Superior temporal gyrus (tissue), 1 donor: ENCODE measurements at regions not wholly inside any gene's neighbourhood (a gene's known extent, or its start where the extent isn't known, plus 50 kb on each side); places are given as distances from the start of the nearest gene placed in this dataset.
A peak's percentile ranks its signal among the peaks of the same experiment; 100 is the strongest.

Experiments used
- DNase-seq: peaks from one replicate; pipeline ENCODE4 v3.0.0-alpha.2; 2016; ENCODE audit errors: extremely low spot score

DNA sequence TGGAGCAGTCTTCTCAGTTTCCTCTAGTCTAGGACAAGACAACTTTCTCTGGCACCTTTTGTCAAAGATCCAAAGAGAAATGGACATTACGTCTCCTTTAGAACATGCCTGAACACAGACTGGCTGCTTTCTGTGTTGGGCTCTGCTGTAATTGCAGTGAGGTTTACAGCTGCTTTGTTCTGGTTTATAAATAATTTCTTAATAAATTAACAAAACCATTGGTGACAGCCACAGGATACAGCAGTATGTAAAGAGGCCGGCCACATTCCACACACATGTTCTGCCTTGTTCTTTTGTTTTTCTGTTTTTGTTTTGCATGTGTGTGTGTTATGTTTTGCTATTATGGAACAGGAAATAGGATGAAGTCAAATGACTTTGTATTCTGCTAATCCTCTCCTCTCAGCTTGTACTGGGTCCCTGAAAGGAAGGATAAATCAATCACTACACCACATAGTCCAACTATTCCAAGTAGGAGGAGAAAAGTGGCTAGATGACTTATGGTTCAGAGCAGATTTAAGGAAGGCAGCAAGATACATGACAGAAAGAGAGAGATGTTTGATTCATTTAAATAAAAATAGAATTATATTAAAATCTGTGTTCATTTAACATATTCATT lies 161.5 kb upstream of the ESRRG start:
- no peak for DNase-seq

DNA sequence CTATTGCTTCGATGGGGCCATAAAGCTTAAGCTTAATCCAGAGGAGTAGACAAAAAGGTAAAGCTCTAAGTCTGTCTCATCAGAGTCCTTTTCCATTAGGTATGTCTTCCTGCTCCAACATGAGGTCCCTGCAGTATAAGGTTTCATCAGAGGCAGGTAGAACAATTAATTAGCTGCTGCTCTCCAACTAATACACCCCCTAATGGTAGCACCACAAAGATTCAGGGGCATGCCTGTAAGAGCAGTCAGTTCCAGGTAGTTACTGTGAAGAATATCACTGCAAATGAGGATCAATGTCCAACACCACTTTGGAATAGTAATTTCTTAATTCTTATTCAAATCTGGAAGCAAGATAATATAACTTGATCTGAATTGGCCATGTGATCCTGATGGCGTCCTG lies 160.3 kb upstream of the ESRRG start:
- DNase-seq, result no peak

DNA sequence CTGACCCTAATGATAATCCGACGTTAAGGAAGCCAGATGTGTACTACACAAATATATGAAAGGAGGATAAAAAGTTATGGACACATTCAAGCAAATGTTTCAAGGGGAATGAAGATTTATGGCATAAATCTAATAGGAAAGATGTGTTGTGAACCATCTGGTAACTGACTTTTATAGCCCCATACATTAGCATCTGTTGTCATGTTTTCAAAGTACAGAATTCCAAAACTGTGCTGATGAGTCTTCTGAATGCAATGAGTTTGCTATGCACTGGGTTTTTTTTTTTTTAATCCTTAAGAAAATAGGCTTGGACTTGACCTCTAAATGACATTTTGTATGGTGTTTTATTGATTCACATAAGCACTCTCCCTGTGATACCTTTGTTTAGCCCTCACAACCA lies 158.5 kb upstream of the ESRRG start:
- no peak for DNase-seq

DNA sequence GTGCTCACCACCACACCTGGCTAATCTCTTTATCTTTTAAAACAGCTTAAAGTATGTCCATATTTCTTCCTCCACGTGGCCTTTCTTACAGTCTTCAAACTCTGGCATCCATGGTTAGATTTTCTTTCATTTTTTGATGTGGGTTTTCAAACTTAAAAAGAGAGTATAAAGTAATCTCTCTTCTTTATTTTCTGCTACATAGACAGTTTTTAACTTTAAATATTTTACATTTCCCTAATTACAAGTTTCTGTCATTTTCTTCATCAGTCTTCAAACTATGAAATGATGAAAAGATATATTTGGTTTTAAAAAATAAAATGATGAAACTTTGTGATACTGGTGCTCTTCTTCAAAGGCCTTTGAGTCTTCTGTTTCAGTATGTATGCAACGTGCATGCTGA lies 143.5 kb upstream of the ESRRG start:
- no peak for DNase-seq

DNA sequence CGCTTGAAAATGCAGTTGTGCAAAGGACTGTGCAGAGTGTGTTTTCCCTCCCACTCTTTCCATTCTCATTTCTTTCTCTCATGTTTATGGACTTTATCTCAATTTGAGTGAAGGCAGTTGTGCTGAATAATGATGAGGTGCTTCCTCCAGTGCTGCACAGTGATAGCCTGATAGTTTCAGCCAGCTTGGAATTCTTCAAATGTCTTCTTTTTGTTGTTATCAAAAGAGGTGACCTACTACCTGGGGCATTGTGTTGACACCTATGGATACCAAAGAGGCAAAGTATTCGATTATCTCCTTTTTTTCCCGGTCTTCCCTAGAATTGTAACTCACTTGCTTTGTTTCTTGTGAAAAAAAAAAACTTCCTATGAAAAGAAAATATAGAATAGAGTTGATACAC lies 132.6 kb upstream of the ESRRG start:
- DNase-seq, result no peak

DNA sequence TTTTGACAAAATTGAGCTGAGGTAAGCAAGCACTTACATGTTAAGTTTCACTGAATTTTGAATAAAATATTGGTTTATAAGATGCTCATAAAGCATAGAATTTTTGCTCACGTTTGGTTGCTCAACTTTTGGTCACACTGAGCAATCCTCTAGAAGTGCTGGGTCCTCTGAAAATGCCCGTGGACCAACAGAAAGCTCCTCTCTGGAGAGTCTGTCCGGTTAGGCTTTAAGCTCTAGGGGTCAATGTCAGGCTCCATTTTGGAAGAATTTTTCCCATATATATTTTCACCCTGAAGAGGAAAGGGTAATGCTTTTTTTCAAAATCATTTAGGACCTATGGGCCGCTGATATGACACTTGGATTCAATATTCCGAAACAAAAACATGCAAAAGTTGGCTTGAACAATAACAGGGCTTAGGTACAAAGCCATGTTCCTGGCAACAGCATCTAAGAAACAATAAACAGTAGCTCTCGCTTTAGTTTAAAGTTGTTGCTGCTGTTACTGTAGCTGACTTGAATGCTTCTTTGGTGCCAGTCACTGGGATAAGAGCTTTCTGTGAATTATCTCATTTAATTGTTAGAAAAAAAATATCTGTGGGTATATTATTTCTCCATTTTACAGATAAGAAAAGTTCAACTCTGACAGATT lies 131.7 kb upstream of the ESRRG start:
- no peak for DNase-seq

DNA sequence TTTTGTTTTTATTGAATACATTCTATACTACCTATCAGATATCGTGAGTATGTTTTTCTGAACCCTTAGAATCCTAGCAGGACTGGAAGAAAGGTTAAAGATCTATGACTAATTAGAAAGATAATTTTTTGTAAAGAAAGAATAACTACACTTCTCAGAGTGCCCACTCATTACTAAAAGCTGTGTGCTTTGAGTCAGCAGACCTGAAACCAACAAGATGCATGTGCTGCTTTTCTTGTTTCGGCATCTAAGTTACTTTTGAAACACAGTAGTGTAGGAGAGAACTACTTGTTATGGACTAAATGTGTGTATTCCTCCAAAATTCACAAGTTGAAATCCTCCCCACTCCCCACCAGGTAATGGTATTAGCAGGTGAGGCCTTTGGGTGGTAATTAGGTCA lies 127.8 kb upstream of the ESRRG start:
- no peak for DNase-seq

DNA sequence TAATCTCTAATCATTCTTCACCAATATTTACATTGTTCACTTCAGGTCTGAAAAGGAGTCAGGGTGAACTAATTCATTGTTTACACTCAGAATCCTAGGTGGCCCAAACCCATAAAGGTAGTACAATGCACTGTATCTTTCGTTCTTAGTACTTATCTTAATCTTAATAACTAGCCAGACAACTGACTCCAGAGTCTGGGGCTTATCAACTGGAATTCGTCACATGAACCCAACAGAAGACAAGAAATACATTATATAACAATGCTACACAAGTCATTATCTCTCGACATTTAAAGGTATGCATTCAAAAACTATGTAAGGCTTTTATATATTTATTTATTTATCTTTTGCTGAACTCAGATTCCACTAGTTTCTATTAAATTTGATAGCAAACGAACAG lies 125.9 kb upstream of the ESRRG start:
- DNase-seq, result no peak

DNA sequence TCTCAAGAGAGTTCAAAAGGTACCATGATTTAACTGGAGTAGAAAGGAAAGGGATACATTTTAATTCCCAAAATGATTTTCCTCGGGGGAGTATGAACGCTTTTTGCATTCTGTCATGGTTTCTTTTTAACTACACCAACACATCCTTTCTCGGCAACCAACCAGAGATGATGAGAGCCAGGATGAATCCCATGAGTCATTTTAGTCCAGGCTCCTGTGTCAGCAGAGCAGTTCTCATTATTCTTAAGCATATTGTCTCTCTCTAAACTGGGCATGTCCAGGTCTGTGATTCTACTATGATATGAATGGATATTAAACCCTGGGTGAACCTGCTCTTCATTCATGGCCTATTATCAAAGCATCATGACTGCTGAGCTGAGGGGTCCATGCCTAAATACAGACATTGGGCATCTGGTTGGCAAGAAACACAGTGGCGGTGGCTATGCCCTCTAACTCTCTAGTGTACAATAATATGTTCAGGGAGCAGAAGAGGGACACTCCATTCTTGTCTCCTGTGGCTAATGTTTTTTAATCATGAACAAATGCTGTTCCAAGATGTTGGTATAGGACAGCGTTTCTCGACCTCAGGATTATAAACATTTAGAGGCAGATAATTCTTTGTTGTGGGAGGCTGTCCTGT lies 124.3 kb upstream of the ESRRG start:
- DNase-seq, result peak; percentile 38

DNA sequence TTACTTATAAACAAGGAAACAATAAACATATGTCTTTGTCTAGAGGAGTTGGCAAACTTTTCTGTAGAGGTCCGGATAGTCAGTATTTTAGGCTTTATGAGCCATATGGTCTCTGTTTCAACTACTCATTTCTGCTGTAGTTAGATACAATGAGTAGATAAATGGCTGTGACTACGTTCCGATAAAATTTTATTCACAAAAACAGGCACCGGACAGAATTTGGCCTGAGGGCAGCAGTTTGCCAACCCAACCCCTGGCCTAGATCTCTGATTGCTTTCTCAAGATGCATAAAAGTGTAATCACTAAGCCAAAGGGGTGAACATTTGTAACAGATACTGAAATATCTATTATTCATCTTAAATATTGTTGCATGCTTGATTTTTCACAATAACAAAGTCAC lies 123.1 kb upstream of the ESRRG start:
- no peak for DNase-seq

DNA sequence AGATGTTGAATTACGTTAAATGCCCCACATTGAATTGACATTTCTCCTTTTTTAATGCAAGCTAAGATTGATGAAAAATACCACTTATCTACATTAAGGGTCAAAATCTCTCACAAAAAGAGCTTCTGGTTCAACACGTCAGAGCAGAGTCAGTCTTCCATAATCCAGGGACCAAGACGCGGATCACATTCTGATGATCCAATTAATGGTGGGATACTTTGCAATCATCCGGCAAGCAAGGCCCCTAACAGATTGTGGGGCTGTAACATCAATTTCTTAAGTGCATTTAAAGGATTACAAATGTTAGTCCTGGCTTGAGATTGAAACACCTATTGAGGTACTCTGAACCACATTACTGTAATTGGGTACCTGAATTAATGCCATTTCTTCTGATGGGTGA lies 120.2 kb upstream of the ESRRG start:
- no peak for DNase-seq

DNA sequence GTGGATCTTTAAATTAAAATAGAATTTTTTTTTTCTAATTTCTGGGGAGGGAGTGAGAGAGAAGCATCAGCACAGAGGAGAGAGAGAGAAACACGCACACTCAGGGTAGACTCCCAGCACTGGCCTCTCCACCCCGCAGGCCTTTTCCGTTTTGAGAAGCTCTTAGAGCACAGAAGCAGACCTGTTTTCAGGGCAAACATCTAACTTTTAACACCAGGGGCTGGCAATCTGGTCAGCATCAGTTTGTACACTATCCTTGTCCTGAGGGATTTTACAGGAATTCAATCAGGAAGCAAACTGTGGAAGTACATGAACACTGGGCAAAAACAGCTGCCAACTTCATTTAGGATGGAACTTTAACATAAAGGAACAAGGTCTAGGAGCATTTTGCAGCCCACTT lies 117.9 kb upstream of the ESRRG start:
- DNase-seq, result no peak

DNA sequence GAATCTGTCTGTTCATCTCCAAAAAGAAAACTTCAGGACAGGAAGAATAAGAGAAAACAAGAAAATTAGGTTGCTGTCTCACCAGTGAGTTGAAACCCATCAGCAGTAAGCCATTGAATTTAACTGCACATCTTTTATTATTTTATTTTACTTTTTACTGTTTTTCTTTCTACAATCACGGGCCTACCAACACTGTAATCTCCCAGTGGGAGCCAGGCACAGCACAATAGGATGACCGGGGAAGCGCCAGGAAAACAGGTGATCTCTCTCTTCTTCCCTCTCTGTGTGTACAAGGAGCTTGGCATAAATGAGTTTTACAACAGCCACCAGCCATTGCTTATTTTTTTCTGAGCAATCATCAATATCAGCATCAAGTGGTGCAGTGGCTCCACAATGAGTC lies 113.1 kb upstream of the ESRRG start:
- DNase-seq, result no peak

DNA sequence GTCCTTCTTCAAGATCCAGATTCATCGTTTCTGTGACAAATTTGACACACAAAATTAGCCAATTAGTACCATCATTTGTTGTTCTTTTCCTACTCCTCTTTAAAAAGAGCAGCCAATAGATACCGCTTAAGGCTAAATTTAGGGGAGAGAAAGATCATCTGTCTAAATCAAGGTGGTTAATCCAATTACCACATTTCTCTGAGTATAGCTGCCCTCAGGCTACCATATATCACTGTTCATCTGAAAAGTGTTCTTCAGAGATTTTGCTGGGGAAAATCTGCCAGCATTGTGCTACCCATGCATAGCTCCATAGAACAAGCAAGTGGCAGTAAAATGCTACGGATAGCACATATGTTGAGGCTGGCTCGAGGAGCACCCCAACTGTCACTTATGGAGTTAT lies 110.3 kb upstream of the ESRRG start:
- no peak for DNase-seq

DNA sequence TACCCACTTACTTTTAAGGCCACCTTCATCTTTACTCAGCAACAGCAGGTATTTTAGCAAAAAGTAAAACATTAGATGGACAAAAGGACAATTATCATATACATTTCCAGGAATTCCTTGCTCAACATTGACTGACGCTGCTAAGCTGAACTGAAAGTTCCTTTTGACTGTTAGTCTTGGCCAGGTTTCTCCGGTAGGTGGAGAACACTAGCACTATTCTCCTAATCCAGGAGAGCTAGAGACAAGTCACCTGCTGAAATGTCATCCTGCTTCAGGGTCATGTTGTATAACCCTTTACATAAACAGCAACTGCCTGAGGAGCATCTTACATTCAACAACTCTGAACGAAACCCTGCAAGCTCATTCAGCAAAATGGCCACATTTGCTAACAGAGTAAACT lies 109.0 kb upstream of the ESRRG start:
- no peak for DNase-seq

DNA sequence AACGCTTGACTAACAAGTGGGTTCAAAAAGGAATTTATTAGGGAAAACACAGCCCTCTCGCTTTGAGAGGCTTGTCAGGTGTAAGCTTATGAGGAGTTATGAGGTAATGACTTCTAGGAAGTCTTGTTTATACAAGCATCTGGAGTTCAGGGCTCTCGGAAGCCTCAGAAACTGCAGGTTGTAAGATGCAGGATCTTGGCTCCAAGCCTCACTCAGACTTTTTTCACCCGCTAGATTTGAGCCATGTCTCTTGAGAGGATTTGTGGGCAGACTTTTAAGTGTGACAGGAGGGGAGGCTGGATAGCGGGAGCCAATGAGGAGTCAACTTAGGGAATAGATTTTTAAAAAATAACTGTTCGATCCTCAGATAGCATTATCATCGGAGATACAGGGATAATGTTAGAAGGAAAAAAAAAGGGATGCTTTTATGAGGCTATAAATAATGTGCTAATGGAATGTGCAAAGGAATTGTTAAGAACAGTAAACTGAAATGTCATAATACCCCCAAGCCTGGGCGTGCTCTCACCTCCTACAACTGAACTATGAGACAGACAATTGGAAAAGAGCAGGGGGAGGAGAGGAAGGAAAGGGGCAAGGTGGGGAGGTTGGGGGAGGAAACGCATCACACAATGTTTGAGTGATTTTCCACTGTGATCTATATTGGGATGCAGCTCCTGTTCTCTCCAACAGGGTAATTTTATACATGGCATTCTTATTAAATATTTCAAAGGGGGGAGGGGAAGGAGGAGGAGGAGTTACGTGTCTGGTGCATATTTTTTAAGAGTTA lies 107.4 kb upstream of the ESRRG start:
- no peak for DNase-seq

DNA sequence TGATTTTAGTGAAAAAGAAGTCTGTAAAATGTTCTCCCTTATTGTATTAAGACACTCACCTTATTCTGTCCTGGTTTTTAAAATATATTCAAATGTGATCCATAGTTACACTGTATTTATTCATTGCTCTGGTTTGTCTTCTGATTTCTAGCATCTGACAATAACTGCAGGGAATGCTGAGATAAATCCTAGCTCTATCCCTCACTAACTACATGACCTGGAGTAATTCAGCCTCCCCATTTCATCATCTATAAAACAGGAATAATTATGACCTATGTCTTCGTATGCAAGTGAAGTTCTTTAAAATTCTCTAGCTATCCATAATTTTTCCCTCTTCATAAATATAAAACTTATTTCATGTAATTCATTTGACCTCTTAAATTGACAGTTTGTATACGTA lies 104.0 kb upstream of the ESRRG start:
- no peak for DNase-seq

DNA sequence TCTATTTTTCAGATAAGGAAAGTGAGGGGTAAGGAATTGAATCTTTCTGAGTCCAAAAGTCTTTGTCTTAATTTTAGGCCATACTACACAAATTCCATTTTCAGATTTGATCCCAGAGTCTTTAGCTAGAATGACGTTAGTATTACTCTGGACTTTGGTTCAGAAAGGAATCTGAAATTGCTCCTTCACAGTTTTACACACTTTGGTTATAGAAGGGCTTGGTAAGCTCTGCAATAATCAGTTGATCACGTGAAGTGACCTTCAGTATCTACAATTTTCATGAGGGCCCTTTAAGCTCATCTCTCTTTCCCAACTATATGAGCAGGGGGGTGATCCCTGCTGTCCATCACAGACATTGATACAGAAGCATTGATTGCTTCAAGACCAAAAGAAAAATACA lies 103.4 kb upstream of the ESRRG start:
- DNase-seq, result no peak

DNA sequence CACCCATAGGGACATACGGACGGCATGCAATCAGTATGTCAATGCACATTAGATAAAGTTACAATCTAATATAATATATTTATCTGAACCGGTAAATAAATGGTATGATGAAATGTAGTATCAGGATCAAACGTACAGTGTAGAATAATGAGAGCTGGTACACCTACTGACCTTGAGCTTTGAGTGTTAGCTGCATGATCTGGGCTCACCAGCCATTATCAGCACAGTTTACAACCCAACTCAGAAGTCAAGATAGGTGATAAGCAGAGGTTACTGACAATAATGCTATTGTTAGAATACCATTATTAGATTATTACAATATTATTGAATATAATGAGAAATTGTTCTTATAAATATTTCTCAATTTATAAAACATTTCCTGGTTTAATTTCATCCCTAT lies 103.0 kb upstream of the ESRRG start:
- DNase-seq, result no peak

DNA sequence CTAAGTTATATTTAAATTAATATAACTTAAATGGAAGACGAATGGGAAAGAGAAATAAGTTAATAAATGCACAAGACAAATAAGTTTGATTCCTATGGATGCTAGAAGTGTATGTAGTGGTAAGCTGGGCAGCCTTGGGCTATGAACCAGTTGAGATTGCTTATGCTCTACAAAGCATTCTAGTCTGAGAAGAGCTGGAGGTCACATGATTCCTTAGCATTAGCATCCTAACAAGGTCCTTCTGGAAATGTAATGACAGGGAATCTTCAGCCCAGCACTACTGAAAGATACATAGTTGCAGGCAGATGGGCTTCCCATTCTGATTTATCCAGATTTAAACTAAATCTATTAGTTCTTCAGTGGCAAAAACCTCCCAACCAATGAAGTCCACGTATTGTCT lies 102.3 kb upstream of the ESRRG start:
- no peak for DNase-seq

DNA sequence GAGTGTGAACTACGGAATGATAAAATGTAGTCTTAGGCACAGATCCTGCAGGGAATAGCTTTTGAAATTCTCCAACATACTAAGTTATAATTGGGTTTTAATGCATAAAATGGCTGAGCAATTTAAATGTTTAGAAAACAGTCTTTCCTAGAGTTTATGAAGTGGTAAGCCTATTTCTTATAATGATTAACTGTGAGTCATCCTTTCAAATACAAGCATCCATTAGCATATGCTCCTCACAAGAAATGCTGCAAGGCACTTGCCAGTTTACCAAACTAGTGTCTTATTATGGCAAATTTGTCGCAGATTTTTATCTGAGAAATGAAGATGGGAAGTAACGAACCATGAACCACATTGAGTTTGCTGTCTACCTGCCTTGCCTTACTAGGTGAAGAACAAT lies 101.3 kb upstream of the ESRRG start:
- DNase-seq, result no peak

DNA sequence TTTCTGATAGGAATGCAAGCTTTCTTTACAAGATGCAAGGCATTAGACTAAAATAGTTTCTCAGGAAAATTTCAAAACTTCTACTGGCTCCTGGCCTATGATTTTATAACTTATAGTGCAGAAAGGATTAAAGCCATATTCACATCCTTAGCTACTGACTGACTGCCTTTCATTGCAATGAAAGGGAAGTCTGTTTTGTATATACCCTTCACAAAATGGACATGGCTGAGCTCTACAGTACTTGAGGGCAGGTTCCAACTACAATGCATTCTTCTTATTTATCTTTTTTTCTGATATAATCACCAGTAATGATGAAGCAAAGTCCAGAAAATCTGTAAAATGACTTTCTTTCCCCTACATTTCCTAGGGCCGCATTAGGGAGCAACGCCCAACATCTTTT lies 100.5 kb upstream of the ESRRG start:
- DNase-seq, result no peak

DNA sequence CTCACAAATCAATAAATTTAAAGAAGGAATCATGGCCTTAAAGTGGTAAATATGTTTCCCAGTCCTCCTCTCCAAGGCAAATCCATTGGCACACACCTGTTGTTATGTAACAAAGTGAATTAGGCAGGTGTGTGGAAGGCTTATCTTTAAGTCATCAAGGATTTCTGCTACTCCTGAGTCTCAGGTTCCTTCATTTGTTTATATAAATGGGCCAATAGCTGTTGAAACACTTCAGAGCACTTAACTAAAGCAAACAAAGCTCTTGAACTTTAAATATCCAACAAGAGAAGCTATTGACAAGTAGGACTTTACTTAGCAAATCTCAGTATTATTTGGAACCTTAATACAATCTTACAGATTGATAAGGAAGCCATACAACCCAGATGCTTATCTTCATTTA lies 99.3 kb upstream of the ESRRG start:
- no peak for DNase-seq
